Esophagus squamous epithelium (tissue), 4 donors: ENCODE measurements at regions not wholly inside any gene's neighbourhood (a gene's known extent, or its start where the extent isn't known, plus 50 kb on each side); places are given as distances from the start of the nearest gene placed in this dataset.

Experiments
- POLR2A ChIP-seq, 4 donors: fragments of 450-650 bp; IDR thresholded peaks; one replicate each; pipeline ENCODE4 v1.6.1; 2017; ENCODE audit warnings: antibody characterized with exemption in 4 of 4, mild to moderate bottlenecking in 4 of 4, moderate library complexity in 3 of 4
- TF ChIP-seq, protein P1 (sequence below), 6 experiments: fragments of 450-650 bp in 4 of 6; fragments of 200-600 bp in 2 of 6; sonication (generic) in 2 of 6; IDR thresholded peaks; one replicate each; pipeline ENCODE4 v1.5.1; 2016 to 2019; ENCODE audit warnings: antibody characterized with exemption in 6 of 6, mild to moderate bottlenecking in 4 of 6, moderate library complexity in 4 of 6

DNA sequence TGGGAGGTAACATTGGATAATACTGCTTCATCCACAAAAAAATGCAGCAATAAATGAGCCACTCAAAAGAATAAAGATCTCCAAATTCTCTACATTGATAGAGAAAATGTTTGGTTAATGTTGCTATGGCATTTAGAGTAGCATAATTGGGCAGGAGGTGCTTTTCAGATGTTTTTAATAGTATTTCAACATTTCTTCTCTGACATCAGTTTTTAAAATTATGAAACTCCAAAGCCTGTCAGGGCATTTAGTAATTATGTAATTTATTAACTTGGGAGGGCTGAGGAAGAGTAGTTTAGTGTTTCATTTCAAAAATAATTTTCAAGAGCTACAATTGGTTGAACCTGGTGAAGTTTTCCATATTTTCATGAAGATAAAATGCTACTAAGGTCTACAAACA, 211.3 kb upstream of the INTU start:
- TF ChIP-seq, protein P1, sequence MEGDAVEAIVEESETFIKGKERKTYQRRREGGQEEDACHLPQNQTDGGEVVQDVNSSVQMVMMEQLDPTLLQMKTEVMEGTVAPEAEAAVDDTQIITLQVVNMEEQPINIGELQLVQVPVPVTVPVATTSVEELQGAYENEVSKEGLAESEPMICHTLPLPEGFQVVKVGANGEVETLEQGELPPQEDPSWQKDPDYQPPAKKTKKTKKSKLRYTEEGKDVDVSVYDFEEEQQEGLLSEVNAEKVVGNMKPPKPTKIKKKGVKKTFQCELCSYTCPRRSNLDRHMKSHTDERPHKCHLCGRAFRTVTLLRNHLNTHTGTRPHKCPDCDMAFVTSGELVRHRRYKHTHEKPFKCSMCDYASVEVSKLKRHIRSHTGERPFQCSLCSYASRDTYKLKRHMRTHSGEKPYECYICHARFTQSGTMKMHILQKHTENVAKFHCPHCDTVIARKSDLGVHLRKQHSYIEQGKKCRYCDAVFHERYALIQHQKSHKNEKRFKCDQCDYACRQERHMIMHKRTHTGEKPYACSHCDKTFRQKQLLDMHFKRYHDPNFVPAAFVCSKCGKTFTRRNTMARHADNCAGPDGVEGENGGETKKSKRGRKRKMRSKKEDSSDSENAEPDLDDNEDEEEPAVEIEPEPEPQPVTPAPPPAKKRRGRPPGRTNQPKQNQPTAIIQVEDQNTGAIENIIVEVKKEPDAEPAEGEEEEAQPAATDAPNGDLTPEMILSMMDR (IDR thresholded peaks at IDR 0.05): no peak
- TF ChIP-seq POLR2A (IDR thresholded peaks at IDR 0.05): no peak
